ENCODE measurements at regions not wholly inside any gene's neighbourhood (a gene's known extent, or its start where the extent isn't known, plus 50 kb on each side); places are given as distances from the start of the nearest gene placed in this dataset.

DNA sequence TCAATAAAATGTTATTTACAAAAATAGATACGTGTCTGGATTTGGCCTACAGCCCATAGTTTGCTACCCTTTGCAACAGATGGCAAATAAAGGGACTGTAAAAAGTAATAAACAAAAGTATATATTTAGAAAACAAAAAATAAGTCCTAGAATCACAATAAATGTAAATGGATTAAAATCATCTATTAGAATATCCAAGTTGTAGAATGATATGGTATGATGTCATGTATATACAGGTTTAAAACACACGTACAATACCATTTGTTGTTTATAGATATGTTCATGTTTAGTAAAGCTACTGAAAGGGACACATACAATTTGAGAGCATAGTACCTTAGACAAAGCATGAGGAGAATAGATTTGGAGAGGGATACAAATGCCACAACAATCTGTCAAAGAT lies 219.5 kb downstream of the BCL11B start:
- TF ChIP-seq YY1 (IDR thresholded peaks at IDR 0.05; ENCODE audit: low read depth) (no peak), CREB1 (IDR thresholded peaks at IDR 0.05; ENCODE audit: low read depth) (no peak), EGR1 (IDR thresholded peaks at IDR 0.05) (no peak), EP300 (IDR thresholded peaks at IDR 0.05; ENCODE audit: borderline replicate concordance) (no peak), CEBPB (IDR thresholded peaks at IDR 0.05) (no peak), TAF1 (IDR thresholded peaks at IDR 0.05; ENCODE audit: low read depth) (no peak), TCF12 (IDR thresholded peaks at IDR 0.05; ENCODE audit: low read depth) (no peak), FOXM1 (IDR thresholded peaks at IDR 0.05; ENCODE audit: borderline replicate concordance, low read depth) (no peak), NFIC (IDR thresholded peaks at IDR 0.05) (no peak), ZBTB7A (IDR thresholded peaks at IDR 0.05; ENCODE audit: low read depth) (no peak), RAD21 (IDR thresholded peaks at IDR 0.05; ENCODE audit: low read depth) (no peak)
- TF ChIP-seq, protein P1, sequence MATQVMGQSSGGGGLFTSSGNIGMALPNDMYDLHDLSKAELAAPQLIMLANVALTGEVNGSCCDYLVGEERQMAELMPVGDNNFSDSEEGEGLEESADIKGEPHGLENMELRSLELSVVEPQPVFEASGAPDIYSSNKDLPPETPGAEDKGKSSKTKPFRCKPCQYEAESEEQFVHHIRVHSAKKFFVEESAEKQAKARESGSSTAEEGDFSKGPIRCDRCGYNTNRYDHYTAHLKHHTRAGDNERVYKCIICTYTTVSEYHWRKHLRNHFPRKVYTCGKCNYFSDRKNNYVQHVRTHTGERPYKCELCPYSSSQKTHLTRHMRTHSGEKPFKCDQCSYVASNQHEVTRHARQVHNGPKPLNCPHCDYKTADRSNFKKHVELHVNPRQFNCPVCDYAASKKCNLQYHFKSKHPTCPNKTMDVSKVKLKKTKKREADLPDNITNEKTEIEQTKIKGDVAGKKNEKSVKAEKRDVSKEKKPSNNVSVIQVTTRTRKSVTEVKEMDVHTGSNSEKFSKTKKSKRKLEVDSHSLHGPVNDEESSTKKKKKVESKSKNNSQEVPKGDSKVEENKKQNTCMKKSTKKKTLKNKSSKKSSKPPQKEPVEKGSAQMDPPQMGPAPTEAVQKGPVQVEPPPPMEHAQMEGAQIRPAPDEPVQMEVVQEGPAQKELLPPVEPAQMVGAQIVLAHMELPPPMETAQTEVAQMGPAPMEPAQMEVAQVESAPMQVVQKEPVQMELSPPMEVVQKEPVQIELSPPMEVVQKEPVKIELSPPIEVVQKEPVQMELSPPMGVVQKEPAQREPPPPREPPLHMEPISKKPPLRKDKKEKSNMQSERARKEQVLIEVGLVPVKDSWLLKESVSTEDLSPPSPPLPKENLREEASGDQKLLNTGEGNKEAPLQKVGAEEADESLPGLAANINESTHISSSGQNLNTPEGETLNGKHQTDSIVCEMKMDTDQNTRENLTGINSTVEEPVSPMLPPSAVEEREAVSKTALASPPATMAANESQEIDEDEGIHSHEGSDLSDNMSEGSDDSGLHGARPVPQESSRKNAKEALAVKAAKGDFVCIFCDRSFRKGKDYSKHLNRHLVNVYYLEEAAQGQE (IDR thresholded peaks at IDR 0.05; ENCODE audit: low read depth), result no peak
- TF ChIP-seq, protein P2, sequence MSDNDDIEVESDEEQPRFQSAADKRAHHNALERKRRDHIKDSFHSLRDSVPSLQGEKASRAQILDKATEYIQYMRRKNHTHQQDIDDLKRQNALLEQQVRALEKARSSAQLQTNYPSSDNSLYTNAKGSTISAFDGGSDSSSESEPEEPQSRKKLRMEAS (IDR thresholded peaks at IDR 0.05), result no peak
- TF ChIP-seq, protein P3, sequence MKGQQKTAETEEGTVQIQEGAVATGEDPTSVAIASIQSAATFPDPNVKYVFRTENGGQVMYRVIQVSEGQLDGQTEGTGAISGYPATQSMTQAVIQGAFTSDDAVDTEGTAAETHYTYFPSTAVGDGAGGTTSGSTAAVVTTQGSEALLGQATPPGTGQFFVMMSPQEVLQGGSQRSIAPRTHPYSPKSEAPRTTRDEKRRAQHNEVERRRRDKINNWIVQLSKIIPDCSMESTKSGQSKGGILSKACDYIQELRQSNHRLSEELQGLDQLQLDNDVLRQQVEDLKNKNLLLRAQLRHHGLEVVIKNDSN (IDR thresholded peaks at IDR 0.05), result no peak
